ENCODE measurements at regions not wholly inside any gene's neighbourhood (a gene's known extent, or its start where the extent isn't known, plus 50 kb on each side); places are given as distances from the start of the nearest gene placed in this dataset.

DNA sequence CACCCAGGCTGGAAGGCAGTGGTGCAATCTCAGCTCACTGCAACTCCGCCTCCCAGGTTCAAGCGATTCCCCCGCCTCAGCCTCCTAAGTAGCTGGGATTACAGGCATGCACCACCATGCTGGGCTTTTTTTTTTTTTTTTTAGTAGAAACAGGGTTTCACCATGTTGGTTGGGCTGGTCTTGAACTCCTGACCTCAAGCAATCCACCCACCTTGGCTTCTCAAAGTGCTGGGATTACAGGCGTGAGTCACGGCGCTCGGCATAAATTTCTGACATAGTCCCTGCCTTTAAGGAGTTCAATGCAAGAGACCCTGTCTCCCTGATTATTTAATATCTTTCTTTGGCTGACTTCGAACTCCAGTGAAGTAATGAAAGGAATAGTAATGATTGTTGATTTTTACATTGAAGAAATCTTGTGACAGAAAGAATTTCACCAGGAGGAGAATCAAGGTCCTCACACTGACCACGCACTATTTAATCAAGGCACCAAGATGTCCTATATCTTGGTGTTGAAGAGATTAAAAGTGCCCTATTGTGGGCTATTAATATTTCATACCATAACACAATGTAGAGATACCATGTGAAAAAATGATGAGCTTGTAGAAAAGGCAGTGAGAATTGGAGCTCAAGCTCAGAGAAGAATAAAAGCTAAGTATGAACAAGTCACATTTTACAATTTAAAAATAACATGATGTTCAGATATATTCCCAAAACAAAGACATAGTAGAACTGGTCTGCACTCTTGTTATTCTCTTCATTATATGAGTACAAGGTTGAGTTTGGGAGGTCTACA is 71.6 kb upstream of the BLID start:
- intact Hi-C loops (cut with micrococcal nuclease), result no loop called here
- CTCF ChIA-PET (ENCODE audit: partially characterized antibody), result no interaction called here

DNA sequence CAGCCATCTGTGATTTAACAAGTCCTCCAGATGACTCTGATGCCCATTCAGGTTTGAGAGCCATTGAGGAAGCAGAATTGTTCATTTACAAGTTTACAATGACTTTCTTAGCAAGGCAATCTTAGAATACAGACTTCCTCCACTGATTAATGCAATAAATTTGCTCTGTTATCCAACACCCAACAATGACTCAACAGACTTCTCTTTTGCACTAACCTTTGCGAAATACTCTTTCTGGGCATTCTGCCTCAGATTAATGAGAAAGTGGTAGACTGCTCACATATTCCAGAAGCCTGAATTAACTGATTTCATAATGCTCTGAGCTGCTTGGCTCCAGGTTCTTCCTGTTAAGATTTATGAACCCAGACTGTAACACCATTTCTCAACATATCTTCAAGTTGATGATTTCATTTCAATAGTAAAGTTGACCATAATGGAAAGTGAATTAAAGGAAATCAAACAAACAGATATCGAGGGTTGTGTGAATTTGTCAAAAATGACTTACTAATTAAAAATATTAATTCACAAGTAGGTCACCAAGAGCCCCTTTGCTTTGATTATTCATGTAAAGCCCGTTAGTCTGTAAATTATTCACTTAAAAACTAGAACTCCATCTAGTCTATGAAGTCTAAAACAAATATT is 70.5 kb upstream of the BLID start:
- no peaks in the 10 kb centered on the region for H3K27me3 Mint-ChIP-seq

More for the DNA sequence above, 71.6 kb upstream of the BLID start:
- Mint-ChIP-seq H3K27me3 (peaks cover 0 to 2% of the 10 kb centered on the region in 2 donors), H3K36me3 (no peaks in the 10 kb centered on the region), H3K4me1 (no peaks in the 10 kb centered on the region), H3K4me3 (no peak overlapping the region), H3K27ac (no peak overlapping the region), H3K9me3 (peaks cover 0 to 5% (median 0%) of the 10 kb centered on the region in 8 donors)
- Histone ChIP-seq H3K27me3 (ENCODE audit: insufficient read depth, low read length) (no peaks in the 10 kb centered on the region), H3K9me3 (ENCODE audit: control insufficient read depth in 1 of 2, low read length in 2 of 2) (no peaks in the 10 kb centered on the region), H3K27ac (ENCODE audit: low read depth, low read length) (no peak overlapping the region), H3K36me3 (ENCODE audit: insufficient read depth, low read length) (no peaks in the 10 kb centered on the region), H3K4me3 (ENCODE audit: low read length in 2 of 2) (no peak overlapping the region), H3K4me1 (ENCODE audit: insufficient read depth, low read length) (no peaks in the 10 kb centered on the region)
- POLR2A ChIA-PET (ENCODE audit: partially characterized antibody), result no interaction called here
- no peak for DNase-seq

DNA sequence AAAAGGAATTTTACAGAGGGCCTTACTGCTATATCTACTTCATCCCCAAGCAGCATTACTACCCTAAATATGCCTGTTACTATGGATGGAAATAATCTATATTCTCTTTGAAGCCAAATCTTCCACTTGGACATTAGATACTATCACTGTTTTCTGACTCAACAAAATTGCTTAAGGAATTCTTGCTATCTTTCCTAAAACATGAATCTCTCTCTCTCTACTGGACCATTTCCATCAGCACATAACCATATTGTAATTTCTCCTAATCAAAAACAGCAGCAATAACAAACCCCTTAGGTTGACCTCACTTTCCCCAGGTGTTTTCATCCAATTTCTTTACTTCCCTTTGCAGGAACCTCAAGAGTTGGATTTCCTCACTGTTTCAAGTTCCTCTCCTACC is 67.9 kb upstream of the BLID start:
- peaks cover 0 to 5% (median 0%) of the 10 kb centered on the region in 8 donors for H3K9me3 Mint-ChIP-seq
- POLR2A ChIA-PET (ENCODE audit: partially characterized antibody), result no interaction called here
- intact Hi-C loops (cut with micrococcal nuclease), result no loop called here

More for the DNA sequence above, 70.5 kb upstream of the BLID start:
- H3K36me3 Mint-ChIP-seq, result no peaks in the 10 kb centered on the region
- CTCF ChIA-PET (ENCODE audit: partially characterized antibody), result no interaction called here
- Histone ChIP-seq H3K9me3 (ENCODE audit: control insufficient read depth in 1 of 2, low read length in 2 of 2) (no peaks in the 10 kb centered on the region), H3K27me3 (ENCODE audit: insufficient read depth, low read length) (no peaks in the 10 kb centered on the region), H3K4me1 (ENCODE audit: insufficient read depth, low read length) (no peaks in the 10 kb centered on the region), H3K36me3 (ENCODE audit: insufficient read depth, low read length) (no peaks in the 10 kb centered on the region), H3K27ac (ENCODE audit: low read depth, low read length) (no peak overlapping the region), H3K4me3 (ENCODE audit: low read length in 2 of 2) (no peak overlapping the region)
- no peak overlapping the region for H3K4me3 Mint-ChIP-seq
- POLR2A ChIA-PET (ENCODE audit: partially characterized antibody), result no interaction called here
- H3K4me1 Mint-ChIP-seq, result no peaks in the 10 kb centered on the region
- peaks cover 0 to 5% (median 0%) of the 10 kb centered on the region in 8 donors for H3K9me3 Mint-ChIP-seq
- DNase-seq, result no peak
- intact Hi-C loops (cut with micrococcal nuclease), result no loop called here
- H3K27ac Mint-ChIP-seq, result no peak overlapping the region

DNA sequence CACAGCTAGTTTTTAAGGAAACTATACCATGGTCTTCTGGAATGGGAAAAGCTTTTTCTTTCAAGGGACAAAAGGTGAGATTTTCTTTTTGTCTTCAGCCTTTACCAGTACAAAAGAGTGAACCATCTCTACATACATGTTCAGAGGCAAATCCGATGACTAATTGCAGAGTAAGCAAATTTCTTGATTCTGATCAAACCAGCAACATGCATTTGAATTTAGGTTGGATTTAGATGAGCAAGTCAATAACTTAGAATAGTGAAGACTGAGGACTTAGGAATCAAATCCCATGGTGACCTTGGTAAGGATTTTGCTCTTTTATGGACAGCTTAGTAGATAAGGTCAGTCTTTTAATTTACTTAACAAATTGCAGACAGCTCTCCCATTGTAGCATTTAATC is 65.9 kb upstream of the BLID start:
- peaks cover 0 to 5% (median 0%) of the 10 kb centered on the region in 8 donors for H3K9me3 Mint-ChIP-seq
- intact Hi-C loops (cut with micrococcal nuclease), result no loop called here
- H3K4me3 Mint-ChIP-seq, result no peak overlapping the region
- Histone ChIP-seq H3K4me3 (ENCODE audit: low read length in 2 of 2) (no peak overlapping the region), H3K27ac (ENCODE audit: low read depth, low read length) (no peak overlapping the region), H3K36me3 (ENCODE audit: insufficient read depth, low read length) (no peaks in the 10 kb centered on the region), H3K4me1 (ENCODE audit: insufficient read depth, low read length) (no peaks in the 10 kb centered on the region), H3K27me3 (ENCODE audit: insufficient read depth, low read length) (no peaks in the 10 kb centered on the region), H3K9me3 (ENCODE audit: control insufficient read depth in 1 of 2, low read length in 2 of 2) (no peaks in the 10 kb centered on the region)
- CTCF ChIA-PET (ENCODE audit: partially characterized antibody), result no interaction called here
- no peaks in the 10 kb centered on the region for H3K36me3 Mint-ChIP-seq
- no peaks in the 10 kb centered on the region for H3K4me1 Mint-ChIP-seq
- peaks cover 0 to 3% of the 10 kb centered on the region in 2 donors for H3K27me3 Mint-ChIP-seq
- POLR2A ChIA-PET (ENCODE audit: partially characterized antibody), result no interaction called here
- DNase-seq, result no peak
- H3K27ac Mint-ChIP-seq, result no peak overlapping the region

More for the DNA sequence above, 67.9 kb upstream of the BLID start:
- Mint-ChIP-seq H3K27me3 (peaks cover 0 to 2% of the 10 kb centered on the region in 2 donors), H3K27ac (no peak overlapping the region), H3K4me3 (no peak overlapping the region), H3K4me1 (no peaks in the 10 kb centered on the region), H3K36me3 (no peaks in the 10 kb centered on the region)
- H3K36me3 ChIP-seq (ENCODE audit: insufficient read depth, low read length), result no peaks in the 10 kb centered on the region
- CTCF ChIA-PET (ENCODE audit: partially characterized antibody), result no interaction called here
- no peak overlapping the region for H3K27ac ChIP-seq (ENCODE audit: low read depth, low read length)
- no peak for DNase-seq
- H3K4me1 ChIP-seq (ENCODE audit: insufficient read depth, low read length), result no peaks in the 10 kb centered on the region
- no peak overlapping the region for H3K4me3 ChIP-seq (ENCODE audit: low read length in 2 of 2)
- H3K27me3 ChIP-seq (ENCODE audit: insufficient read depth, low read length), result no peaks in the 10 kb centered on the region
- H3K9me3 ChIP-seq (ENCODE audit: control insufficient read depth in 1 of 2, low read length in 2 of 2), result no peaks in the 10 kb centered on the region

DNA sequence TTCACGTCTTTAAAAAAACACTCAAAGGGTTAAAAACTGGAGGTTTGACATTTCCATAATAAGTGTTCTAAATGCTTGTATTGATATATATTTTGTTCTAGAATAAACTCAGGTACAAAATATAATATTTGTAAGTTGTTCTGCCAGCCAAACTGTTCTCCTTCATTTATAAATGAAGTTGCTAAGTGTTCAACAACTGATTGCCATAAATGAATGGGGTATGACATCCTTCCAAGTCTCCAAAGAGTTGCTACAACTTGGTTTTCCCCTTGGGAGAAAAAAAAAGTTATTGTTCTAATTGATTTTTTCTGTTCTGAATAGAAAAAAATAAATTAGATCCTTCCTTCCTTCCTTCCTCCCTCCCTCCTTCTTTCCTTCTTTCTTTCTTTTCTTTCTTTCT is 65.4 kb upstream of the BLID start:
- Histone ChIP-seq H3K27ac (ENCODE audit: low read depth, low read length) (no peak overlapping the region), H3K27me3 (ENCODE audit: insufficient read depth, low read length) (no peaks in the 10 kb centered on the region), H3K9me3 (ENCODE audit: control insufficient read depth in 1 of 2, low read length in 2 of 2) (no peaks in the 10 kb centered on the region), H3K4me1 (ENCODE audit: insufficient read depth, low read length) (no peaks in the 10 kb centered on the region), H3K36me3 (ENCODE audit: insufficient read depth, low read length) (no peaks in the 10 kb centered on the region), H3K4me3 (ENCODE audit: low read length in 2 of 2) (no peak overlapping the region)
- Mint-ChIP-seq H3K4me1 (no peaks in the 10 kb centered on the region), H3K27ac (no peak overlapping the region), H3K4me3 (no peak overlapping the region), H3K9me3 (peaks cover 0 to 5% (median 0%) of the 10 kb centered on the region in 8 donors), H3K27me3 (peaks cover 0 to 3% of the 10 kb centered on the region in 2 donors), H3K36me3 (no peaks in the 10 kb centered on the region)
- CTCF ChIA-PET (ENCODE audit: partially characterized antibody), result no interaction called here
- DNase-seq, result no peak
- intact Hi-C loops (cut with micrococcal nuclease), result no loop called here
- POLR2A ChIA-PET (ENCODE audit: partially characterized antibody), result no interaction called here

DNA sequence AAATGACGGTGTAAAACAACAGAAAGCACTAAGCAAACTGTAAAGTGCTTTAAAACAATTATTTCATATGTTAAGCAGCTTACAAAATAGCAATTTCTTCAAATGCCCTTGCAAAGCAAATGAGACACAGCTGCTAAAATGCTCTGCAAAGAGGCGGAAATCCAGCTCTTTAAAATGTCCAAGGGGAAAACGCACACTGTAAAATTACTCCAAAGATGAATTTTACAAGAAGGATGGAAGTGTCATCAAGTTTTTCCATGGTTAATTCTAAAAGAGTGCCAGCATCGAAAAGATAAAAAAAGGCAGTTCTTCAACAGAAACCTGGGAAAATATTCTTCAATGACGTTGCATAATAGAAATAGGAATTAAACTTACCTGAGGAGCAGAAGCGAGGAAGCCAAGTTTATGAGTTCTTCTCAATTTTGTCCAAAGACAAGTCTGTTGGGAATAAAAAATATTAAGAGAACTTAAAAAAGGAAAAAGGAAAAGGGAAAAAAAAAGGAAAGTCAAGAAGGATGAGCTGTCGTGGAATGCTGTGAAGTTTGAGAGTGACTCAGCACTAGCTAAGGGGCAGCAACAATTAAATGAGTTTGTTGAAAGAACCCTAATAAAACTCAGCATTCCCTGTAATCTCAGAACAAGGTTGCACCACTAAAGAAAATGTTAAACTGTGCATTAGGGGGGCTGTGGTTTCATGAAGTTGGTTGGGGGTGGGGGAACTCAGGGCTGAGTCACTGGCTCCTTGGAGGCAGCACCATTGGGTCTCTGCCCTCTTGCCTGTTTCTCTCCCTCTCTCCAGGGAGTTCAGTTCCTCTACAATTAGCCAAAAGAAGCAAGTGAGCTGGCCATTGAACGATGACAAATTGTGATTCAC is 64.2 kb upstream of the BLID start:
- Histone ChIP-seq H3K27me3 (ENCODE audit: insufficient read depth, low read length) (no peaks in the 10 kb centered on the region), H3K9me3 (ENCODE audit: control insufficient read depth in 1 of 2, low read length in 2 of 2) (no peaks in the 10 kb centered on the region), H3K4me1 (ENCODE audit: insufficient read depth, low read length) (no peaks in the 10 kb centered on the region), H3K27ac (ENCODE audit: low read depth, low read length) (no peak overlapping the region), H3K36me3 (ENCODE audit: insufficient read depth, low read length) (no peaks in the 10 kb centered on the region), H3K4me3 (ENCODE audit: low read length in 2 of 2) (no peak overlapping the region)
- intact Hi-C loops (cut with micrococcal nuclease), result no loop called here
- H3K4me1 Mint-ChIP-seq, result no peaks in the 10 kb centered on the region
- H3K4me3 Mint-ChIP-seq, result no peak overlapping the region
- peaks cover 0 to 4% (median 0%) of the 10 kb centered on the region in 8 donors for H3K9me3 Mint-ChIP-seq
- CTCF ChIA-PET (ENCODE audit: partially characterized antibody), result no interaction called here
- no peaks in the 10 kb centered on the region for H3K36me3 Mint-ChIP-seq
- POLR2A ChIA-PET (ENCODE audit: partially characterized antibody), result no interaction called here
- peaks cover 0 to 5% of the 10 kb centered on the region in 2 donors for H3K27me3 Mint-ChIP-seq
- H3K27ac Mint-ChIP-seq, result no peak overlapping the region
- DNase-seq, result no peak

DNA sequence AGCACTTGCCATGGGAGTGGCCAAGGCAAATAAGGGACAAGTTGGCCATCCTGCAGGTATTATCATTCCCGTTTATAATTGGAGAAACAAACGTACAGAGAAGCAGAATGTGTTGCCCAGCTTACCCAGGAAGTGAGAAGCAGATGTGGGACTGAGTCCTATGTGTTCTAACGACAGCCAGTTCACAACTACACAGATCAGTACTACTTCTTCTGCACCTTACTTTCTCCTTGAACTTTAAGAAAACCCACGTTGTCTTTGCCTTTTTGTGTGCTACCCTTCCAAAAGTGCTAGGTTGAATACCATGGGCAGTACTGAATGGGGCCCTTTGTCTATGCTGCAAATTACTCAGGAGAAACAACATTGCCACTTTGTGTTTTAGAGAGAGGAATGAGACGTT is 62.8 kb upstream of the BLID start:
- H3K9me3 ChIP-seq (ENCODE audit: control insufficient read depth in 1 of 2, low read length in 2 of 2), result no peaks in the 10 kb centered on the region
- H3K27ac ChIP-seq (ENCODE audit: low read depth, low read length), result no peak overlapping the region
- intact Hi-C loops (cut with micrococcal nuclease), result no loop called here
- no peaks in the 10 kb centered on the region for H3K4me1 ChIP-seq (ENCODE audit: insufficient read depth, low read length)
- no peak for DNase-seq
- Mint-ChIP-seq H3K36me3 (no peaks in the 10 kb centered on the region), H3K4me1 (no peaks in the 10 kb centered on the region), H3K27ac (no peak overlapping the region), H3K9me3 (no peaks in the 10 kb centered on the region), H3K27me3 (peaks cover 0 to 5% of the 10 kb centered on the region in 2 donors), H3K4me3 (no peak overlapping the region)
- POLR2A ChIA-PET (ENCODE audit: partially characterized antibody), result no interaction called here
- H3K36me3 ChIP-seq (ENCODE audit: insufficient read depth, low read length), result no peaks in the 10 kb centered on the region
- CTCF ChIA-PET (ENCODE audit: partially characterized antibody), result no interaction called here
- no peak overlapping the region for H3K4me3 ChIP-seq (ENCODE audit: low read length in 2 of 2)
- H3K27me3 ChIP-seq (ENCODE audit: insufficient read depth, low read length), result no peaks in the 10 kb centered on the region
